IMR-90 (cell line): ENCODE measurements at regions not wholly inside any gene's neighbourhood (a gene's known extent, or its start where the extent isn't known, plus 50 kb on each side); places are given as distances from the start of the nearest gene placed in this dataset.

ENCODE experiments used
- ATAC-seq: fragments of 200-7000 bp; cut with Tn5 transposase; 2 replicates; pipeline ENCODE4 v1.9.1; 2020; ENCODE audit warnings: low read depth, mild to moderate bottlenecking, moderate library complexity
- BruUV-seq: library from RNA; stranded (reverse); fragments of 400-500 nt; replicated peaks from 2 replicates; lab custom pipeline; 2021; lab: Mats Ljungman, UMichigan
- CTCF ChIA-PET: fragments of 300-600 bp; formaldehyde crosslinking; extraction: SDS; loops from one replicate; lab custom pipeline; 2021; ENCODE audit warnings: antibody characterized with exemption; lab: Yijun Ruan, JAX
- POLR2A ChIA-PET: fragments of 300-600 bp; sonication (Branson Sonifier 250); formaldehyde crosslinking; loops from one replicate; lab custom pipeline; 2022; ENCODE audit warnings: antibody characterized with exemption; ENCODE audit not compliant: unreplicated experiment; lab: Charles Lee
- DNase-seq: peaks from one replicate; pipeline ENCODE4 v3.0.0; 2013
- H2AFZ ChIP-seq: replicated peaks from 2 replicates; pipeline ENCODE3; 2013; ENCODE audit warnings: low read length, mild to moderate bottlenecking; ENCODE audit not compliant: poor library complexity
- H2AK5ac ChIP-seq: 2 replicates; pipeline ENCODE4 v1.6.1; 2013; ENCODE audit warnings: low read depth, low read length, inconsistent platforms
- H2AK9ac ChIP-seq: replicated peaks from 2 replicates; pipeline ENCODE3; 2013; ENCODE audit warnings: mild to moderate bottlenecking, low read depth, low read length, moderate library complexity; ENCODE audit not compliant: poor library complexity
- H2BK120ac ChIP-seq: 2 replicates; pipeline ENCODE4 v1.6.1; 2013; ENCODE audit warnings: low read depth, low read length, inconsistent platforms
- H2BK15ac ChIP-seq: 3 replicates; pipeline ENCODE4 v1.6.1; 2013; ENCODE audit warnings: low read depth, low read length, inconsistent platforms
- H2BK20ac ChIP-seq: 2 replicates; pipeline ENCODE4 v1.6.1; 2013; ENCODE audit warnings: low read depth, mild to moderate bottlenecking, inconsistent platforms, low read length, moderate library complexity
- H2BK5ac ChIP-seq: 2 replicates; pipeline ENCODE4 v1.6.1; 2013; ENCODE audit warnings: mild to moderate bottlenecking, low read depth, low read length, inconsistent platforms; ENCODE audit not compliant: poor library complexity, severe bottlenecking
- H3K14ac ChIP-seq: replicated peaks from 2 replicates; pipeline ENCODE4 v1.6.1; 2013; ENCODE audit warnings: low read depth, low read length, inconsistent platforms
- H3K18ac ChIP-seq: 2 replicates; pipeline ENCODE4 v1.6.1; 2013; ENCODE audit warnings: low read depth, low read length, control low read depth
- H3K23ac ChIP-seq: 2 replicates; pipeline ENCODE4 v1.6.1; 2013; ENCODE audit warnings: low read depth, low read length, inconsistent platforms
- H3K27ac ChIP-seq: 2 replicates; pipeline ENCODE4 v1.5.1; 2013; ENCODE audit warnings: mild to moderate bottlenecking, control low read depth, low read length; ENCODE audit not compliant: insufficient read depth
- H3K27me3 ChIP-seq: 2 replicates; pipeline ENCODE4 v1.6.1; 2013; ENCODE audit warnings: low read length; ENCODE audit not compliant: control insufficient read depth, insufficient read depth
- H3K36me3 ChIP-seq: 2 replicates; pipeline ENCODE4 v1.6.1; 2013; ENCODE audit warnings: low read length, mixed read lengths; ENCODE audit not compliant: control insufficient read depth, insufficient read depth
- H3K4ac ChIP-seq: 2 replicates; pipeline ENCODE4 v1.6.1; 2013; ENCODE audit warnings: low read depth, low read length, inconsistent platforms
- H3K4me1 ChIP-seq: 2 replicates; pipeline ENCODE4 v1.6.1; 2013; ENCODE audit warnings: low read length, mixed read lengths; ENCODE audit not compliant: control insufficient read depth, insufficient read depth
- H3K4me2 ChIP-seq: 2 replicates; pipeline ENCODE4 v1.6.1; 2013; ENCODE audit warnings: low read depth, mild to moderate bottlenecking, control low read depth, low read length, moderate library complexity
- H3K4me3 ChIP-seq: 2 replicates; pipeline ENCODE4 v1.5.1; 2013; ENCODE audit warnings: low read depth, mild to moderate bottlenecking, control low read depth, low read length, moderate library complexity; ENCODE audit not compliant: insufficient read depth
- H3K56ac ChIP-seq: 2 replicates; pipeline ENCODE4 v1.6.1; 2013; ENCODE audit warnings: low read length, inconsistent platforms; ENCODE audit not compliant: insufficient read depth; ENCODE audit errors: extremely low read depth
- H3K79me1 ChIP-seq, 2 experiments: 2 replicates each; pipeline ENCODE4 v1.6.1; 2013; ENCODE audit warnings: low read length in 2 of 2, inconsistent platforms in 1 of 2, low read depth in 1 of 2
- H3K9ac ChIP-seq: 2 replicates; pipeline ENCODE4 v1.6.1; 2013; ENCODE audit warnings: low read depth, low read length, control low read depth
- H3K9me1 ChIP-seq: 2 replicates; pipeline ENCODE4 v1.6.1; 2013; ENCODE audit warnings: low read length, inconsistent platforms; ENCODE audit not compliant: insufficient read depth
- H3K9me3 ChIP-seq: 2 replicates; pipeline ENCODE4 v1.6.1; 2013; ENCODE audit warnings: low read length; ENCODE audit not compliant: control insufficient read depth, insufficient read depth
- H4K20me1 ChIP-seq: 2 replicates; pipeline ENCODE4 v1.6.1; 2013; ENCODE audit warnings: low read length, inconsistent platforms; ENCODE audit not compliant: insufficient read depth
- H4K5ac ChIP-seq: 2 replicates; pipeline ENCODE4 v1.6.1; 2013; ENCODE audit warnings: mild to moderate bottlenecking, low read depth, low read length, control low read depth
- H4K8ac ChIP-seq, 2 experiments: 2 replicates each; pipeline ENCODE4 v1.6.1; 2013; ENCODE audit warnings: low read depth in 2 of 2, low read length in 2 of 2, control low read depth in 1 of 2, inconsistent platforms in 1 of 2
- H4K91ac ChIP-seq: 2 replicates; pipeline ENCODE4 v1.6.1; 2013; ENCODE audit warnings: low read depth, low read length, inconsistent platforms; ENCODE audit not compliant: insufficient read depth
- MAZ ChIP-seq: IDR thresholded peaks from 2 replicates; pipeline ENCODE4 v1.6.1; 2012; ENCODE audit warnings: low read depth, mild to moderate bottlenecking, low read length, improper control_type of control experiment, moderate library complexity, borderline replicate concordance
- POLR2A ChIP-seq: IDR thresholded peaks from 2 replicates; pipeline ENCODE4 v1.6.1; 2012; ENCODE audit warnings: mild to moderate bottlenecking, low read depth, low read length
- RCOR1 ChIP-seq: IDR thresholded peaks from 2 replicates; pipeline ENCODE4 v1.6.1; 2012; ENCODE audit warnings: mild to moderate bottlenecking, low read length, improper control_type of control experiment; ENCODE audit not compliant: insufficient replicate concordance
- dilution Hi-C: fragments of 300-500 bp; cut with HindIII; formaldehyde crosslinking; loops from one replicate; pipeline ENCODE4 v1.14.3; 2018; ENCODE audit warnings: low sequenced_read_pairs; ENCODE audit not compliant: unreplicated experiment
- in situ Hi-C: fragments of 300-500 bp; cut with MboI; formaldehyde crosslinking; loops from 3 replicates; pipeline ENCODE4 v1.14.3; 2019; ENCODE audit warnings: low sequenced_read_pairs, inconsistent platforms, mixed read lengths
- intact Hi-C: fragments of 100-400 bp; cut with micrococcal nuclease; formaldehyde crosslinking; loops from 2 replicates; pipeline ENCODE4 v1.10.0; 2022

DNA sequence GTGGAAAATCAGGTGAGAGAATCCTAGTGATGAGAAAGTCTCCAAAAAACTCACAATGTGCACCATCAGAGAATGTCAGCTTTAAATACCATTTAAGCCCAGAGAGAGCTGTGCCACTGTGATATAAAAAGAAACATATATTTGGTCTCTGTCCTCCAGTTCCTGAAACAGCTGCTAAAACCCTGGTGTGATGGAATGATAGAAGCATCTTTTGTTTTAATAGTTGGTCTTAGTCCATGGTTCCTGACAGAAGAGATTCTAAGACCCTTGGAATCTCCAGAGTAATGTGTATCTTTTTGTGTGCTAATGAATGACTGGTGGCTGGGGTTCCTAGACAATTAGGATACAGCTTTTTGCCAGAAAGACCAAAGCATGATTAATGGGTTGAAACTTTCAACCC, 302.8 kb upstream of the B3GALT2 start:
- no peak overlapping the region for H3K18ac ChIP-seq
- H3K36me3 ChIP-seq = no peaks in the 10 kb centered on the region
- no peak overlapping the region for H2BK5ac ChIP-seq
- no peaks in the 10 kb centered on the region for H3K79me1 ChIP-seq
- H3K4me1 ChIP-seq = peaks cover 3% of the 10 kb centered on the region
- no peak overlapping the region for H2BK15ac ChIP-seq
- H2AK5ac ChIP-seq = no peak overlapping the region
- no peak overlapping the region for H2BK20ac ChIP-seq
- H3K9me1 ChIP-seq = no peaks in the 10 kb centered on the region
- H2BK120ac ChIP-seq = no peak overlapping the region
- no peak overlapping the region for H3K27ac ChIP-seq
- no TSS peak for BruUV-seq
- no peak overlapping the region for H3K4ac ChIP-seq
- dilution Hi-C loops (no loop called here), in situ Hi-C loops (no loop called here), intact Hi-C loops (no loop called here)
- ATAC-seq (no peak), DNase-seq (no peak)
- no peak overlapping the region for H2AK9ac ChIP-seq
- H4K20me1 ChIP-seq = no peaks in the 10 kb centered on the region
- ChIA-PET CTCF (no interaction called here), POLR2A (no interaction called here)
- H3K56ac ChIP-seq = no peak overlapping the region
- H4K8ac ChIP-seq = no peak overlapping the region
- TF ChIP-seq RCOR1 (no peak), MAZ (no peak), POLR2A (no peak)
- no peak overlapping the region for H3K4me3 ChIP-seq
- H4K91ac ChIP-seq = no peak overlapping the region
- H3K9me3 ChIP-seq = no peaks in the 10 kb centered on the region
- no peak overlapping the region for H4K5ac ChIP-seq
- no peak overlapping the region for H2AFZ ChIP-seq
- H3K4me2 ChIP-seq = no peak overlapping the region
- no peaks in the 10 kb centered on the region for H3K27me3 ChIP-seq
- H3K14ac ChIP-seq = no peak overlapping the region
- H3K23ac ChIP-seq = no peak overlapping the region
- H3K9ac ChIP-seq = no peak overlapping the region
